Activated gamma-delta T cell treated with Interleukin-2 at 50 U/mL for 16 hours (primary cell): ENCODE measurements at regions not wholly inside any gene's neighbourhood (a gene's known extent, or its start where the extent isn't known, plus 50 kb on each side); places are given as distances from the start of the nearest gene placed in this dataset.

Experiments used
- DNase-seq: peaks from one replicate; pipeline ENCODE4 v3.0.0-alpha.2; 2020

DNA sequence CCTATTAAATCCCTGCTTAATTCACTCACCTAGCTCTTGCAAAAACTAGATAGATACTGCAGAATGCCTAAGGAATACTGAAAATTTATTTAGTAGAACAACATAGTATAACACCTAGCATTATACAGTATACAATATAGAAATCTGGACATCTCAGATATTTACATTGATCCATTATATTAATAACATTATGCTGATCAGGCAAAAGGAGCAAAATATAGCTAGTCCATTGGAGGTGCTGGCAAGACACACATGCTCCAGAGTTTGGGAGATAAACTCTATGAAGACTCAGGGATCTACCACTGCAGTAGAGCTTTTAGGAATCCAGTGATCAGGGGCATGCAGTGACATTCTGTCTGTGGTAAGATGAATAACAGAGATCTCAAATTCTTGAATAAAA is 357.6 kb downstream of the TBC1D4 start:
- no peak for DNase-seq

DNA sequence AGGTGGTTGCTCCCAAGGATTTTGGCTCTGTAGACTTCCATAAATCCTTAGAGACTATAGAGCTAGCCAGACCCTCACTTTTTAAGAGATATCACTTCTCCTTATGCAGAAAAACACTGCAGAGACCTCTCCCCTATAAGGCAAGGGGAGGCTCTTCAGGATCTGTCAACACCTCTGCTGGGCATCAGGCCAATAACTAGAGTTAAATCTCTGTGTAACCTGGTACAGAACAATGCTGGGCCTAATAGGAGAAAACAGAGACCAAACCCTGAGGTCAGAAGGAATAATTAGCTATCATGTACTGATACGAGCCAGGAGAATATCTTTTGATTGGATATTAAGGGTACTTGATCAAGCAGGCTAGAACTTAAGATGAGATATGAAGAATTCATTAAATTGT is 358.5 kb downstream of the TBC1D4 start:
- no peak for DNase-seq

DNA sequence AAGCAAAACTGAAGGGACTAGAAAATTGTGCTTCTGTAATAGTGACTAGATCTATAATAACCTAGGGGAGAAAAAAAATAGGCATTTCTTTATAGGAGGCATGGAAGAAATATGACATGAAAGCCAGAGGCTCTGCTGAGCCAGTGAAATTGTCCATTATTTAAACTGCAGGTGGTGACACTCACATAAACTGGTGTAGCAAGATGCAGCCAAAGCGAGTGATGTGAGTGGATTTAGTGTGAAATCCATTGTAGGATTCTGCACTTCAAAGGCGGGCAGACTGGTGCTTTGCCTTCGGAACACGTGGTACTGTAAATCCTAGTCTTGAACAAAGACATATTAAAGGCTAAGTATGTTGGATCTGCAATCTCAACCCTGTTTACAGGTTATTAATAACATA is 361.9 kb downstream of the TBC1D4 start:
- no peak for DNase-seq

DNA sequence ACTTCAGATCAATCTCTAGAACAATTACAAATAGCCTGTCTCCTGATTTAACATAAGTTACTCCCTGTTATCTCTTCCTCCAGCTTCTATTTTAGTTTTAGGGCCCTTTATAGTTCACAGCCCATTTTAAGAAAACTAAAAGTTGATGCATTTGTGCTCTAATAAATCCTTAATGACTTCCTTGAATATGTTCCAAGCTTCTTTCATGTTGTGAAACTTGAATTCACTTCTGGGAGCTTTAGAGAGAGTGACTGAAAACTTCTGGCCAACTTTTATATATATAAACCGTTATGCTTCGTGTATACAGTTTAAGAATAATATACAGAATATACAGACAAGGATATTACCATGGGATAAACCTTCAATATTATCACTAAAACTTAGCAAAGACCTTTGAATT is 366.8 kb downstream of the TBC1D4 start:
- no peak for DNase-seq

DNA sequence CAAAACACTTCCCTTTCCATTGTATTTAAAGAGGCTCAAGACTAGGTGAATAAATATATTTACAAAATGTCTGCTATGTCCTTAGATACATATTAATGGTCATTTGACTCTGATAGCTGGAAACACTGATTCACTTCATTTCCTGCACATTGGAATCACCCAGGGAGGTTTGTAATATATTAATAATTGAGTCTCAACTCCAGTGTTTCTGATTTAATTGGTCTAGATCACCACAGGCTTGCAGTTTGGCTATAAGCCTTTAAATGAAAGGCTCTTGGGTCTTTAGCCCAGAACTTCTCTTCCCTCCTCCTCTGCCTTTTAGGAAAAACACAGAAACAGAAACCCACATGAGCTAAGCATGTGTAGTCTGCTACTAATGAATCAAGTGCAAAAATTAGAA is 378.0 kb downstream of the TBC1D4 start:
- DNase-seq: no peak

DNA sequence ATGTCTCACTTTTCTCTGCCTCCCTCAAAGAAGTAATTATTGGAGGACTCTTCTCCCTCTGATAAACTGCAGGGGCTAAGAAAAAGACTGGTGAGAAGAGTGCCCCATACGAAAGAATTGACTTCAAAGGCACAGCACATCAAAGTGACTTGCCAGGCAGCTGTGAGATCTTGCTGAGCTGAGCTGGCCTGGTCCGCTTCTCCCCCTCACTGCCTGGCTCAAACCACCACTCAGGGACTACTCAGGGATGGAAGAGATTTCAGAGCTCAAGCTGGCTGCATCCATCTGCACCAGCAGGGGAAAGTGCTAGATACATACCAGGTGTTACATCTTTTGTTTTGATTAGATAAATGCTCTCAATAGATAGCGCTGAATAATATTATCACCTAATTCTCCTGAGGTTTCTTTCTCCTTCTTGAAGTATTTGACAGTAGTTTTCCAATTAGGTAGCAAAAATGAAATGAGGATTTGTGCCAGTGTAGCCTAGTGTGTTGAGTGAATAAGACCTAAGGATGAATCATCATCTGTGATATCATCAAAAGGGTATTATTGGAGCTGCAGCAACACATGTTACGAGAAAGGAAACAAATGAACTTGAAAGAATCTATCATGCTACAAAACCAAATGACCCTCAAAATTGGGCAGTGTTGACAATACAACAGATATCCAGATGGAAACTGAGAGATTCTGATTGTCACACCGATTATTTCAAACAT is 379.8 kb downstream of the TBC1D4 start:
- DNase-seq: no peak

DNA sequence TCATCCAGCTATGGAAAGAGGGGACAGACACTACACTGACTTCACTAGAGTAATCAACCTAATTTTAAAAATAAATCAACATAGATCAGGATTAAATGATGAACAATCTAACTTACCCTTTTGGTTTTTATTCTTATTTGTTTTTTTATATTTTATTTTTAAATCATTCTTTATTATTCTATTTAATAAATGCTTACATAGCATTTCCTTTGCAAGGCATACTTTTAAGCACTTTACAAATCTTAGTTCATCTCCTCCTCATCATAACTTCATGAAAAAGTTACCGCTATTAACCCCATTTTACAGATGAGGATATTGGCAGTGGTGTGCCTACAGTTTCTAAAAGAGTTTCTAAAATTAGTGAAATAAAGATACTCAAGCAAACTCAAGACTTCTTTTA is 380.6 kb downstream of the TBC1D4 start:
- no peak for DNase-seq

DNA sequence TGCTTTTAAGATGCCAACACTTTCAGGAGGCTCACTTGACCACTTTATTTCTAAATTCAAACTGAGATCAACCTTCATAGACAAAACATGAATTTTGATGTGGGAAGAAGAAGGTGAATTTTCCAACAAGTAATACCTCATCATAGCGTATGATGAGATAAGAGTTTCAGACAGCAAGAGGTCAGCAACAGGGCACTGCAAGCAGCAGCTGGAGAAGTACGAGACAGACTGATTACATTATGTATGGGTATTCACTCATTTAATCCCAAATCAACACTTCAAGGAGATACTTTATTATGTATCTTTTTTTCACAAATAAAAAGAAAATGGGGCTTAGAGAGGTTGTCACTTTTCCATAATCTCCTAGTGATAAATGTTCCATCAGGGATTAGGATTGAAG is 389.8 kb downstream of the TBC1D4 start:
- DNase-seq: no peak

DNA sequence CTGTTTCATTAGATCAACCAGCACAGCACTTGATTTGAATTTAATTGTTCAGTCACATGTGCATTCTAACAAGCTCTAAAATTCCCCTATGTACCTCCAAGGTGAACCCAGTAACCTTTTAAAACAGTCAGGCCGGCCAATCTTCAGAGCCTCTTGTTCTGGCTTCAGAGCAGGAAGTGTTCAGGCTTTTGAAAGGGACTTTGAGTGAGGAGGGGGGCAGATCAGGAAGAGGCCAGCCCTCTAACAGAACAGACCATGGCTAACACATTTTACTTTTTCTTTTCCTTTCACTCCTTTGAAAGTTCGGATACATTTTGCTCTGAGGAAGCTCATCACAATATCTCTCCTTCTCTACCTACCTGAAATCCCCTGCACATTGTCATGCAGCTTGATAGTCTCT is 390.3 kb downstream of the TBC1D4 start:
- no peak for DNase-seq

DNA sequence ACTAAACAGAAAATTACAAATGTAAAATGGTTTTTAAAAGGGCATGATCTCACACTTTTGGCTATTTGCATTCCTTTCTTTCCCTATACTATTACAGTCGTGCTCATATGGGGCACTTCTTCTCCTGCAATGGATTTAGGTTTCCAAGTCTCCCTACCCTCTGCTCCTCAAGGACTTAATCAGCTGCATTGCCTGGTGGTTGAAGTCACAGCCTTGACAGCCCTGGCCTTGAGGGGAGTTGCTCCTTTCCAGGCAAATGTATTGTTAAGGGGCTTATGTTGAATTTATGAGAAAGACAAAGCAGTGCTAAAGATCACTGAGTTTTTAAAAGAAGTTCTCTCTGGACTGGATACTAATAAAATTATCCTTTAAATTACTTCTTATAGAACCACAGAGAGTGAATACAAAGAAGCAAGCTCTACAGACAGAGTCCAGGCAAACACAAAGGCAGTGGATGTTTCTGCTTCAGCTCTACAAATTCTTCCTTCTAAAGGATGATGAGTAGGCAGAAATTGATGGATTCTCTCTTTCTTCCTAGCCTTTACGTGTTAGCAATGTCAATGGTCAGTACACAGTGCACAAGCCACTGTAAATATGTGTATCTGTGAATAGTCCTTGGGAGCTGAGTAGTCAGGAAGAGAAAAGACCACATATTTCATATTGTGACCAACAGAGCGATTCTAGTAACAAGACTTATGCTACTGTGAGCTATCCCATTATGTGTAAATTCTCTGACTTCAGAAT is 390.9 kb downstream of the TBC1D4 start:
- no peak for DNase-seq

DNA sequence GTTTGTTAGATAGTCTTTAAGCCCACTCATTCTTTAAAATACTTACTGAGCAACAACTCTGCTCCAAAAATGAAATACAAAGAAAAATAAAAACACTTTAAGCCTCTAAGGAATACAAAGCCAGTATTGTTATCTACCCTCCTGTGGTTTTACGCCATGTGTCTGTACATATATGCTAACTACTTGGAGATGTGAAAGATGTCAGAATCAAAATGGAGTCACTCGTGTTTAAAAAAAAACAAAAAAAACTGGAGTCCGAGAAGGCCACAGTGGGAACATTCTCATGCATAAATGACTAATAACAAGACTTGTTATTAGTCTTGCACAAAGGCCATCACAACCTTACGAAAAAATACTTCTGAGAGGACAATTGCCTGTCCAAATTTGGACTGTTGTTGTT is 393.1 kb downstream of the TBC1D4 start:
- no peak for DNase-seq

DNA sequence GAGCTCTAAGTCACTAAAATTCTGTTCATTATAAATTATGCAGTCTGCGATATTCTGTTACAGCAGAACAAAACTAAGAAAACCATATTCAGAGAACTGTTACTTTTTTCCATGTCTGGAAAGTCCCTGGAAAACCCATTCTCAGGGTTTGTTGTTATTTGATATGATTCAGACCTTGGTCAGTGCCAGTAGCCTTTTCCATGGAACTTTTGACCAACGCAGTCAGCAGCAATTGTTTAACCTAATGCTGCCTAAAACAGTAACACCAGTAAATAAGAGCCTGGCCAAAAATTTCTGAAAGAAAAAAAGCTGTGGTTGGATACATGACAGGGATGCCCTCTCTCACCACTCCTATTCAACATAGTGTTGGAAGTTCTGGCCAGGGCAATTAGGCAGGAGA is 402.7 kb downstream of the TBC1D4 start:
- no peak for DNase-seq

DNA sequence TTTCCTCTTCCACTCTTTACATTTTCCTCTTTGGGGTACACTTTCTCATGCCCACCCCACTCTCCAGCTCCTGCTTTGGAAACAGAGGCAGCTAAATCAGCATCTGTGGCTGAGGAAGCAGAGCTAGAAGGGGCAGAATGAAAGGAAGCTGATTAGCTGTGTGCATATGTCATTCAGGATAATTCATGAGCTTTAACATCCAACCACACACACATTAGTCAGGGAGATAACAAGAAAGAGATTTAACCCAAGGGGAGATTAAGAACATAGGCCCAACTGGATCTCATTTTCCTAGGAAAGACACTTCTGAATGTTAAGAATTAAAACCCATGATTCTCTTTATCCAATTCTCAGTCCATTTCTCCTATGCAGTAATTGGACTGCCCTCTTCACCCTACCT is 405.5 kb downstream of the TBC1D4 start:
- no peak for DNase-seq

DNA sequence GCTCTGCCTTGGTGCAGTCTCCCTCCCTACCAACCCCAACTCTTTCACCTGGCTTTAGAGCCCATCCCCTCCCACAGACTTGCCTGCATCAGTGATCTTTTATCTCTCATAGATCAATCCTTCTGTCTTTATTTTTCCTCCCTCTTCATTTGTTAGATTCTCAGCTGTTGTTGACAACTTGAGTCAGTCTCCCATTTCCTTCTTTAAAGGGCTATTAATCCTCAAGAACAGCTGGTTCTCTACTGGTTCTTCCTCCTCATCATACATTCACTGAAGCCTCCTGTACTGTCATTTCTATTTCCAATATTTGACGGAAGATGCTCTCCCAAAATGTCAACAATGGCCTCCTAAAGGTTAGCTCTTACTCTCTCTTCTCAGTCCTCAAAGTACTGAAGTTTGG is 408.2 kb downstream of the TBC1D4 start:
- no peak for DNase-seq

DNA sequence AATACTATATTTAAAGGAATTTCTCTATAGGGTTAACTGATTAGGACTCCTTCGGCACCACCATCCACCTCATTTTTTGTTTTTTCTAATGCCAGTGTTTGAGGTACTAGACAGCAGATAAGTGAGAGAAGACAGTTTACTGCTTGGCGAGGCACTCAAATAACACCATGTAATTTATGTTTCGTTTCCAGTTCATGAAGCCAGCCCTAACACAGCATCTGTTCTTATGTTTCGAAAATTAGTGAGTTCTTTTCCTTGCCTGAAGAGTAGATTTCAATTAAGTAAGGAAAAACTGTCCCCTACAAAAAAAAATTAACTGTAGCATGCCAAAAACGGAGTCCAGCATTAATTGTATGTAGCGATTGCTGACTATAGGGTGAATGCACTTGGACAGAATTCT is 409.1 kb downstream of the TBC1D4 start:
- no peak for DNase-seq

DNA sequence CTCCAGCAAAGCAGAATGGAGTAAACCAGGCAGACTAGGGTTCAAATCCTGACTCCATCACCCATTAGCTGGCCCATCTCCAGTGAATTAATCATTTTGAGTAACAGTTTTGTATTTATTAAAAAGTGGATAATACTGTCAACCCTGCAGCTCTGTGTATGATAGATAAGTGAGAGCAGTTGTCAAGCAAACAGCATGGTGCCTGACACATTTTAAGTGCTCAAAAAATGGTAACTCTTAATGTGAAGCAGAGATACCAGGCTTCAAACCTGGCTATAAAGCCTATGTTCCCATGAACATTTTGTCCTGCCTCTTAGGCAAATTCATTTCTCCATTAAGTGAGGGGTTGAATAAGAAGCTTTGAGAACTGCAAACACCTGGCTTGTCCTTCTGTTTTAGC is 409.6 kb downstream of the TBC1D4 start:
- no peak for DNase-seq

DNA sequence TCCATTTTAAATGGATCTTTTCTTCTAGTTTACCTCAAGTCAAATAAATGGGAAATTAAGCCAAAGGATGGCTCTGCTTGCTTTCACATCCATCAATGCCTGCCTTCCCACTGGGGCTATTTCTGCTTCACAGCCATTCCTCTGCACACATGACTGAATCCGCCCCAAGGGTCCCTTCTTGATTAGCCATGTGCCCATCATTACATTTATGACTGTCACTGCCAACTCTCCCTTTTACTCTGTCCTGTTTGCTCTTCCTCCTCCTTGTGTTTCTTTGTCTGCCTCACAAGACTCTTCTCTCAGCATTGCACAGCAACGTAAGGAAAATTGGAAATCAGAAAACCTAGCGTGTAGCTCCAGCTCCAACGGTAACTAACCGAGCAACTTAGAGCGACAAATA is 410.2 kb downstream of the TBC1D4 start:
- DNase-seq: no peak

DNA sequence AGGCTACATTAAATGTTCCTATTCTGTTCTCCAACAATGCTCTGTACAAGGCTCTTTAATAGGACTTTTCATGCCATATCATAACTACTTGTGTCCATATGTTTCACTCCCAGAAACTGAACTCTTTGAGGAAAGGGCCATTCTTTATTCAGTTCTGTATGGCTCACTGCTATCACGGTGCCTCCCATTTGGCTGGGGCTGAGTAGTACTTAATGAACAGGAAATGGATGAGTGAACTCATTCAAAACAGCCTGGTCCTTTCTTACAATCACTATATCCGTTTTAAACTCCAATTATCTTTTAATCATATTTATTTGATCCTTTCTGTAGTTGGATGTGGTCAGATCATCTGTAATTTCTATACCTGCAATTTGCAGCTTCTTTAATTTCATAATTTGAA is 410.6 kb downstream of the TBC1D4 start:
- no peak for DNase-seq

DNA sequence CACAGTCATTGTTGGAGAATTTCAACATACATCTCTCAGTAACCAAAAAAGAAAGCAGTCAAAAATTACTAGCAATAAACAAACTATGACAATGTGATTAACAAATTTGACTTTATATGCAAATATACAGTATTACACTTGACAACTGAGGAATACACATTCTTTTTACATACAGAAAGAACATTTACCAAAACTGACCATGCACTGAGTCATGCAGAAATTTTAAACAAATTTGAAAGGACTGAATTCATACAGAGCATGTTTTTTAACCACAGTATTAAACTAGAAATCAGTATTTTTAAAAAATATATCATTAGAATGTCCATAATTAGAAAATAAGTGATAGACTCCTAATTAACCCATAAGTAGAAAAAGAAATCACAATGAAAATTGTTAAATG is 420.1 kb downstream of the TBC1D4 start:
- no peak for DNase-seq

DNA sequence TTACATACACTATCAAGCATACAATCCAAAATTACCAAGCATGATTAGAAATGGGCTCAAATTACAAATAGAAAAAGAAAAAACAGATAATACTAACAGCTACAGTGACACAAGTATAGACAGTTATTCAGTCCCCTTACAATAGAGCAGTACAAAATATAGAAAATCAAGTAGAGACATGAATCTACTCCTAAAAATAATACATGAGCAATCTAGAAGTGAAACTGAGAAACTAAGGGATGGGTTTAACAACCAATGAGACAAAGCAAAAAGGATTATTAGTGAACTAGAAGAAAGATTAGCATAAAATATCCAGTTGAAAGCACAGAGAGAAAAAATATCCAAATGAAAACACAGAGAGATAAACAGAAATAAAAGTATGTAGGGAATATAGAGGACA is 426.7 kb downstream of the TBC1D4 start:
- DNase-seq: no peak

DNA sequence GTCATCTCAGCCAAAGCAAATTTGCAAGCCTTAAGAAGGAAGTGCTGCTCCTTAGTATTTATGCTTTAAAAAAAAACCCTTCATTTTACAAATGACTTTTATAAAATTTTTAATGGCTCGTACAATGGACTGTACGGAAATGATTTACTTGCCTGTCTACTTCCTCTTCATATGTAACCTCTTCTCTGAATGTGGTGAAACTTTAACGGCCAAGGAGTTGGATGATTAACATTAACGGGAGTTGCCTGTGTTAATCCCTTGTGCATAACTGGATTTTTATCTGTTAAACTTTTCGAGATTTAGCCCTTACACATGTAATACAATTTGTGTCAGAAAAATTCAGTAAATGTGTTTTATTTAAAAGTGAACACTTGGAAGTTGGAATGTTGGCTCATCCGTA is 429.4 kb downstream of the TBC1D4 start:
- DNase-seq: no peak

DNA sequence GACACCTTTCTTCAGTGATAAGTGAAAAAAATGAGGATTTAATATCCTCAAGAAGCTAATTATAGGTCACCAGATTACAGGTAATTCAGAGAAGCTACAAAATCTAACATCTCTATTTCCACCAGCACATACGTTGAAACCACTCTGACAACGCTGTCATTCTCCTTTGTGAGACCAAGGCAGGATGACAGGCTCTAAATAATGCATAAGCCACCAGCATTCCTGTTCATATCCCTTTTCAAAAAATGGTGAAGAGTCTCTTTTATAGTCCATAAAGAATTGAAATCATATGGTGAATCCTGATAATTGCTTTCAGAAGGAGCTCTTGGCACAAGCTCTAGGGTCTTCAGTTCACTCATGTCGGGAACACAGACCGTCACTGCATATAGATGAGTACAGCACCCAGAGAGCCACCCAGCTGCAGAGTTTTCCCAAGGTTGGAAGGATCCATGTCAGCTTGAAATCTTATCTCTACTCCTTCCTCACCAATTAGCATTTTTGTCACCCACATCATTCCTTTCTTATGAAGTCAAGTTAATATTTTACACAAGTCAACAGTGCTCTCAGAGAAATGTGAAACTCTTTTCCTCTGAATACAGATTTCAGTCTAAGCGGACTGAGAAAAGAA is 431.4 kb downstream of the TBC1D4 start:
- no peak for DNase-seq

DNA sequence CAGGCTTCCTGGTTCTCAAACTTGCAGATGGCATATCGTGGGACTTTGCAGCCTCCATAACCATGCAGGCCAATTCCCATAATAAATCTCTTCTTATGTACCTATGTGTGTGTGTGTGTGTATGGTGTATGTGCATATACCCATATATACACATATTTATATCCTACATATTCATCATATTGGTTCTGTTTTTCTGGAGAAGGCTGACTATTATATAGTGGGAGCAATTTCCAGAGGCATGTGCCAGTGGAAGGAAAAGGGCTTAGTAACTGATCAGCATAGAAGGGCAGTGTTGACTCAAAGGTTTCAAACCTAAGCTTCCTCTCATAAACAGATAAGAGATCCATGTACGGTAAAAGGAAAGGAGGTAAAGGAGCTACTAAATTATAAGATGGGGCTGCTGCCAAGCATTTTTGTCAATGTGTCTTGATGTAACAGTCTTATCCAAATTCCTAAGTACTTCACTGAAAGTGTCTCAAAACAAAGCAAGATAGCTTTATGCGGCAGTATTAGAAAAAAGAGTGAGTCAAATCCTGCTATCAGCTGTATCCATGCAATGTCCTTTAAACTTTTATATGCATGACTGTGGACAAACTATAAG is 432.1 kb downstream of the TBC1D4 start:
- no peak for DNase-seq

DNA sequence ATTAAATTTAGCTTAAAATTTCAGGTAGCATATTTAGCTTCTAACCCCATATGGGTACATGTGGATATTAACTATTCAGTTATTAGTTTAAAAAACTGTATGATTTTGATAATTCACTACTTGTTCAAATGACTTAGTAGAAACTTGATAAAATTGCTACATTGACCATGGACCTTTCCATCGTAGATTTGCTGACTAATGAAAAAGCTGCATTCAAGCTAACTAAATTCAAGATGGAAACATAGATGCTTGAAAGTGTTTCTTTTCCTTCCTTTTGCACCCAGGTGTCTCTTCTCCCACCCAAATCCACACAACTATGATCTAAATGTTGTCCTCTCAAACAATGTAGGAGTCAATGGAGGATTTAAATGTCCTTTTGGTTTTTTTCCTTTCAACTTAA is 439.2 kb downstream of the TBC1D4 start:
- DNase-seq: no peak
